Fibroblast of lung (primary cell): ENCODE measurements at regions not wholly inside any gene's neighbourhood (a gene's known extent, or its start where the extent isn't known, plus 50 kb on each side); places are given as distances from the start of the nearest gene placed in this dataset.
A peak's percentile ranks its signal among the peaks of the same experiment; 100 is the strongest.

ENCODE experiments used
- DNase-seq, 2 donors: peaks; one replicate each; pipeline versions ENCODE4 v3.0.0 to v3.0.0-alpha.2; 2010; ENCODE audit warnings: low read depth in 2 of 2
- H2AFZ ChIP-seq: 2 replicates; pipeline ENCODE4 v1.5.1; 2012; ENCODE audit warnings: low read length, control low read depth, inconsistent platforms
- H3K27ac ChIP-seq: 2 replicates; pipeline ENCODE4 v1.5.1; 2011; ENCODE audit warnings: low read length, control low read depth; ENCODE audit not compliant: insufficient read depth
- H3K27me3 ChIP-seq: 2 replicates; pipeline ENCODE4 v1.5.1; 2011; ENCODE audit warnings: mild to moderate bottlenecking, low read length; ENCODE audit not compliant: control insufficient read depth, insufficient read depth
- H3K36me3 ChIP-seq: 2 replicates; pipeline ENCODE4 v1.5.1; 2011; ENCODE audit warnings: low read length; ENCODE audit not compliant: control insufficient read depth, insufficient read depth
- H3K4me1 ChIP-seq: 2 replicates; pipeline ENCODE4 v1.5.1; 2011; ENCODE audit warnings: low read length; ENCODE audit not compliant: control insufficient read depth, insufficient read depth; ENCODE audit errors: extremely low read depth
- H3K4me2 ChIP-seq: 2 replicates; pipeline ENCODE4 v1.5.1; 2011; ENCODE audit warnings: low read length, control low read depth; ENCODE audit not compliant: insufficient read depth; ENCODE audit errors: extremely low read depth
- H3K4me3 ChIP-seq, 4 experiments: fragments of 200-600 bp in 1 of 4; sonication (generic) in 1 of 4; replicated peaks in 1 of 4; 2 replicates each; pipeline ENCODE4 v1.5.1; 2011 to 2016; ENCODE audit warnings: low read length in 4 of 4, low read depth in 3 of 4, mild to moderate bottlenecking in 3 of 4, control low read depth in 2 of 4, inconsistent platforms in 1 of 4, mixed read lengths in 1 of 4; ENCODE audit not compliant: insufficient read depth in 1 of 4; ENCODE audit errors: control extremely low read depth in 1 of 4
- H3K79me2 ChIP-seq: 2 replicates; pipeline ENCODE4 v1.5.1; 2012; ENCODE audit warnings: mild to moderate bottlenecking, low read length, inconsistent platforms; ENCODE audit not compliant: control insufficient read depth, insufficient read depth
- H3K9ac ChIP-seq: 2 replicates; pipeline ENCODE4 v1.5.1; 2011; ENCODE audit warnings: mild to moderate bottlenecking, low read length, control low read depth; ENCODE audit not compliant: insufficient read depth
- H3K9me3 ChIP-seq: 2 replicates; pipeline ENCODE4 v1.5.1; 2012; ENCODE audit warnings: low read depth, low read length; ENCODE audit not compliant: control insufficient read depth, insufficient read depth
- H4K20me1 ChIP-seq: 2 replicates; pipeline ENCODE4 v1.5.1; 2011; ENCODE audit warnings: low read length; ENCODE audit not compliant: control insufficient read depth, insufficient read depth; ENCODE audit errors: extremely low read depth
- EZH2 ChIP-seq: IDR thresholded peaks from 2 replicates; pipeline ENCODE4 v1.5.1; 2012; ENCODE audit warnings: low read length, control low read depth, mild to moderate bottlenecking; ENCODE audit errors: missing control alignments
- TF ChIP-seq, protein P1 (sequence below), 2 donors: IDR thresholded peaks in 1 of 2; conservative IDR thresholded peaks in 1 of 2; 1 replicate in 1 of 2; 2 replicates in 1 of 2; pipeline ENCODE4 v1.5.1; 2011 to 2012; ENCODE audit warnings: low read length in 2 of 2, control low read depth in 1 of 2, inconsistent platforms in 1 of 2, low read depth in 1 of 2, mild to moderate bottlenecking in 1 of 2

DNA sequence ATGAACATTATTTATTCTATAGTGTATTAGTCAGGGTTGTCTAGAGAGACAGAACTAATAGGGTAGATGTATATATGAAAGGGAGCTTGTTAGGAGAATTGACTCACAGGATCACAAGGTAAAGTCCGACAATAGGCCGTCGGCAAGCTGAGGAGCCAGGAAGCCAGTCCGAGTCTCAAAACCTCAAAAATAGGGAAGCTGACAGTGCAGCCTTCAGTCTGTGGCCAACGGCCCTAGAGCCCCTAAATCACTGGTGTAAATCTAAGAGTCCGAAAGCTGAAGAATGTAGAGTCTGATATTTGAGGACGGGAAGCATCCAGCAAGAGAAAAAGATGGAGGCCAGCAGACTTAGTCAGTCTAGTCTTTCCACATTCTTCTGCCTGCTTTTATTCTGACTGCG, 912.2 kb downstream of the FLRT2 start:
- Histone ChIP-seq H3K4me3 (no peak overlapping the region), H3K4me2 (no peak overlapping the region), H3K79me2 (no peaks in the 10 kb centered on the region), H4K20me1 (no peaks in the 10 kb centered on the region), H3K36me3 (no peaks in the 10 kb centered on the region), H3K9ac (no peak overlapping the region), H2AFZ (no peak overlapping the region), H3K4me1 (no peaks in the 10 kb centered on the region), H3K9me3 (no peaks in the 10 kb centered on the region), H3K27ac (no peak overlapping the region), H3K27me3 (no peaks in the 10 kb centered on the region)
- no peak for DNase-seq
- no peak for TF ChIP-seq EZH2
- TF ChIP-seq, protein P1, sequence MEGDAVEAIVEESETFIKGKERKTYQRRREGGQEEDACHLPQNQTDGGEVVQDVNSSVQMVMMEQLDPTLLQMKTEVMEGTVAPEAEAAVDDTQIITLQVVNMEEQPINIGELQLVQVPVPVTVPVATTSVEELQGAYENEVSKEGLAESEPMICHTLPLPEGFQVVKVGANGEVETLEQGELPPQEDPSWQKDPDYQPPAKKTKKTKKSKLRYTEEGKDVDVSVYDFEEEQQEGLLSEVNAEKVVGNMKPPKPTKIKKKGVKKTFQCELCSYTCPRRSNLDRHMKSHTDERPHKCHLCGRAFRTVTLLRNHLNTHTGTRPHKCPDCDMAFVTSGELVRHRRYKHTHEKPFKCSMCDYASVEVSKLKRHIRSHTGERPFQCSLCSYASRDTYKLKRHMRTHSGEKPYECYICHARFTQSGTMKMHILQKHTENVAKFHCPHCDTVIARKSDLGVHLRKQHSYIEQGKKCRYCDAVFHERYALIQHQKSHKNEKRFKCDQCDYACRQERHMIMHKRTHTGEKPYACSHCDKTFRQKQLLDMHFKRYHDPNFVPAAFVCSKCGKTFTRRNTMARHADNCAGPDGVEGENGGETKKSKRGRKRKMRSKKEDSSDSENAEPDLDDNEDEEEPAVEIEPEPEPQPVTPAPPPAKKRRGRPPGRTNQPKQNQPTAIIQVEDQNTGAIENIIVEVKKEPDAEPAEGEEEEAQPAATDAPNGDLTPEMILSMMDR (conservative IDR thresholded peaks at IDR 0.05 in 1 of 2, IDR thresholded peaks at IDR 0.05 in 1 of 2; ENCODE audit: low read depth in 1 of 2, low read length in 2 of 2): no peak

GRCh38 chr14:86430853-86431252, 900.9 kb downstream of the FLRT2 start:
- no peaks in the 10 kb centered on the region for H3K4me1 ChIP-seq
- no peak overlapping the region for H3K27ac ChIP-seq
- no peak overlapping the region for H3K9ac ChIP-seq
- H3K4me2 ChIP-seq: no peak overlapping the region
- DNase-seq: peak in 1 of 2 donors; percentile 2
- H3K79me2 ChIP-seq: no peaks in the 10 kb centered on the region
- H3K27me3 ChIP-seq: no peaks in the 10 kb centered on the region
- no peaks in the 10 kb centered on the region for H4K20me1 ChIP-seq
- no peak overlapping the region for H3K4me3 ChIP-seq
- H2AFZ ChIP-seq: no peak overlapping the region
- TF ChIP-seq, protein P1 (conservative IDR thresholded peaks at IDR 0.05 in 1 of 2, IDR thresholded peaks at IDR 0.05 in 1 of 2; ENCODE audit: low read depth in 1 of 2, low read length in 2 of 2): no peak
- no peak for TF ChIP-seq EZH2
- no peaks in the 10 kb centered on the region for H3K9me3 ChIP-seq
- no peaks in the 10 kb centered on the region for H3K36me3 ChIP-seq

DNA sequence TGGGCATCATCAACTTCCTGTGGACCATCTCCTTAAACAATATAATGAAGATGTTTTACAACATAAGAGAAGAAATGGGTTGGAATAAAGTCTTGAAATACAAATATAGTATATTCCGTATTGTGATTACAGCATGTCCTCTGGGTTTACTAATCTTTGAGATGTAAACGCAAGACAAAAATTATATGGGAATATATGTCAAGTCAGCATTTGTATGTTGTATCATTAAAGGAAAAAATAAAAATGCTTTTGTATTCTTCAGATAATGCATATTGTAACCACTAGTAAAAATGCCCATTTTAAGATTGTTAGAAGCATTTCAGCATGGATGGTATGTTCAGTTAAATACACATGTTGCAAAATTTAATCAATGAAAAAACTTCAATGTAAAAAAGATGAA, 893.3 kb downstream of the FLRT2 start:
- Histone ChIP-seq H3K27me3 (no peaks in the 10 kb centered on the region), H3K9me3 (no peaks in the 10 kb centered on the region), H3K4me1 (no peaks in the 10 kb centered on the region), H3K36me3 (no peaks in the 10 kb centered on the region), H3K4me3 (no peak overlapping the region), H3K79me2 (no peaks in the 10 kb centered on the region), H4K20me1 (no peaks in the 10 kb centered on the region), H3K4me2 (no peak overlapping the region), H2AFZ (no peak overlapping the region), H3K9ac (no peak overlapping the region), H3K27ac (no peak overlapping the region)
- no peak for DNase-seq
- no peak for TF ChIP-seq EZH2
- TF ChIP-seq, protein P1 (conservative IDR thresholded peaks at IDR 0.05 in 1 of 2, IDR thresholded peaks at IDR 0.05 in 1 of 2; ENCODE audit: low read depth in 1 of 2, low read length in 2 of 2): no peak
